ENCODE measurements at regions not wholly inside any gene's neighbourhood (a gene's known extent, or its start where the extent isn't known, plus 50 kb on each side); places are given as distances from the start of the nearest gene placed in this dataset.

DNA sequence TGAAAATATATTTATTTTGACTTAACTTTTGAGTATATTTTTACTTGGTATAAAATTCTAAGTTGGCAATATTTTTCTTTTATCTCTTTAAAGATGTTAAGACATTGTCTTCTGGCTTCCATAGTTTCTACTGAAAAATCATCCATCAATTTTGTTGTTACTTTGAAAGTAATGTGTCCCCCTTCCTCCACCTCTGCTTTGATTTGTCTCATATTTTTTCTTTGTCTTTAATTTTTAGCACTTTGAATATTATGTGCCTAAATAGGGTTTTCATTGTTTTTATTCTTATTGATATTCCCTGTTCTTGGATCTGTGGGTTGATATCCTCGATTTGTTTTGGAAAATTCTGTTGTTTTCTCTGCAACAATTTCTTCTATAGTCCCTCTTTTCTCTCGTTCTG lies 157.4 kb downstream of the CD47 start:
- Histone ChIP-seq H2AK5ac (ENCODE audit: insufficient read length, low read length) (no peak overlapping the region), H2BK15ac (ENCODE audit: low read depth, low read length) (no peak overlapping the region), H3K79me1 (ENCODE audit: insufficient read depth, low read depth, low read length, poor library complexity, severe bottlenecking) (no peaks in the 10 kb centered on the region), H3K56ac (ENCODE audit: insufficient read length, low read depth, low read length) (no peak overlapping the region), H2BK20ac (ENCODE audit: low read depth, low read length, poor library complexity, severe bottlenecking) (no peak overlapping the region), H4K8ac (replicated peaks; ENCODE audit: insufficient read length, low read depth, low read length) (no peak overlapping the region), H3K79me2 (ENCODE audit: insufficient read depth, low read length) (no peaks in the 10 kb centered on the region), H3K23me2 (ENCODE audit: insufficient read length, low read depth, low read length, poor library complexity, severe bottlenecking) (no peaks in the 10 kb centered on the region), H3K18ac (ENCODE audit: insufficient read length, low read depth, low read length) (no peak overlapping the region), H3K4me1 (ENCODE audit: insufficient read depth, low read length) (no peaks in the 10 kb centered on the region), H4K91ac (ENCODE audit: insufficient read length, low read depth, low read length) (no peak overlapping the region), H3K27me3 (ENCODE audit: insufficient read depth, low read length) (no peaks in the 10 kb centered on the region; the same call in 1 of the 2 replicates), H3K4me2 (ENCODE audit: insufficient read depth, insufficient read length, low read length) (no peak overlapping the region), H4K5ac (ENCODE audit: insufficient read length, low read depth, low read length) (no peak overlapping the region), H3K23ac (ENCODE audit: insufficient read length, low read depth, low read length) (no peak overlapping the region), H3K9ac (ENCODE audit: extremely low read depth, insufficient read length, low read length) (no peak overlapping the region), H3K14ac (ENCODE audit: insufficient read depth, low read length) (no peak overlapping the region), H2AFZ (ENCODE audit: low read length) (no peak overlapping the region), H2BK120ac (ENCODE audit: low read depth, low read length, poor library complexity, severe bottlenecking) (no peak overlapping the region), H3T11ph (ENCODE audit: low read length) (no peak overlapping the region), H2BK12ac (ENCODE audit: insufficient read length, low read depth, low read length) (no peak overlapping the region), H4K20me1 (ENCODE audit: control insufficient read depth, insufficient read depth, insufficient read length) (no peaks in the 10 kb centered on the region), H3K27ac (ENCODE audit: insufficient read length, low read depth, low read length) (no peak overlapping the region), H3K9me3 (ENCODE audit: control insufficient read depth, low read depth, low read length) (no peaks in the 10 kb centered on the region), H2BK5ac (ENCODE audit: insufficient read length, low read length) (no peak overlapping the region), H3K4ac (ENCODE audit: low read depth, low read length) (no peak overlapping the region)
- Mint-ChIP-seq H3K9me3 (peaks cover 5 to 15% of the 10 kb centered on the region in 2 experiments; a peak in 4 of 5 replicates), H3K27ac (no peak overlapping the region), H3K4me1 (peaks cover 0 to under 1% of the 10 kb centered on the region in 2 experiments; a peak in 1 of 4 replicates), H3K27me3 (ENCODE audit: low read depth) (peaks cover under 1% of the 10 kb centered on the region), H3K4me3 (no peak overlapping the region), H3K36me3 (ENCODE audit: insufficient read depth in 1 of 3, low read depth in 3 of 3) (peaks cover 0 to 17% (median 3%) of the 10 kb centered on the region in 3 experiments; a peak in 3 of 7 replicates)
- TF ChIP-seq, protein P1, sequence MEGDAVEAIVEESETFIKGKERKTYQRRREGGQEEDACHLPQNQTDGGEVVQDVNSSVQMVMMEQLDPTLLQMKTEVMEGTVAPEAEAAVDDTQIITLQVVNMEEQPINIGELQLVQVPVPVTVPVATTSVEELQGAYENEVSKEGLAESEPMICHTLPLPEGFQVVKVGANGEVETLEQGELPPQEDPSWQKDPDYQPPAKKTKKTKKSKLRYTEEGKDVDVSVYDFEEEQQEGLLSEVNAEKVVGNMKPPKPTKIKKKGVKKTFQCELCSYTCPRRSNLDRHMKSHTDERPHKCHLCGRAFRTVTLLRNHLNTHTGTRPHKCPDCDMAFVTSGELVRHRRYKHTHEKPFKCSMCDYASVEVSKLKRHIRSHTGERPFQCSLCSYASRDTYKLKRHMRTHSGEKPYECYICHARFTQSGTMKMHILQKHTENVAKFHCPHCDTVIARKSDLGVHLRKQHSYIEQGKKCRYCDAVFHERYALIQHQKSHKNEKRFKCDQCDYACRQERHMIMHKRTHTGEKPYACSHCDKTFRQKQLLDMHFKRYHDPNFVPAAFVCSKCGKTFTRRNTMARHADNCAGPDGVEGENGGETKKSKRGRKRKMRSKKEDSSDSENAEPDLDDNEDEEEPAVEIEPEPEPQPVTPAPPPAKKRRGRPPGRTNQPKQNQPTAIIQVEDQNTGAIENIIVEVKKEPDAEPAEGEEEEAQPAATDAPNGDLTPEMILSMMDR (conservative IDR thresholded peaks at IDR 0.05) = no peak
- WGBS (ENCODE audit: extremely low coverage, insufficient read length, low lambda C conversion rate) = no CpG with 5 or more reads among the region's 2 CpGs
- no peak for DNase-seq

Measured in H9 (cell line).